Osteocyte (in vitro differentiated cells): ENCODE measurements at regions not wholly inside any gene's neighbourhood (a gene's known extent, or its start where the extent isn't known, plus 50 kb on each side); places are given as distances from the start of the nearest gene placed in this dataset.

Source experiments
- DNase-seq: peaks from one replicate; pipeline ENCODE4 v3.0.0; 2021; ENCODE audit warnings: mixed read lengths; ENCODE audit not compliant: unreplicated experiment; ENCODE audit errors: extremely low spot score
- H3K27ac Mint-ChIP-seq: one replicate; pipeline ENCODE4 v1.8.0; 2021; ENCODE audit warnings: mild to moderate bottlenecking, mixed read lengths; ENCODE audit not compliant: unreplicated experiment
- H3K27me3 Mint-ChIP-seq: one replicate; pipeline ENCODE4 v1.8.0; 2021; ENCODE audit warnings: mixed read lengths; ENCODE audit not compliant: unreplicated experiment
- H3K36me3 Mint-ChIP-seq: one replicate; pipeline ENCODE4 v1.8.0; 2021; ENCODE audit warnings: mixed read lengths; ENCODE audit not compliant: unreplicated experiment
- H3K4me1 Mint-ChIP-seq: one replicate; pipeline ENCODE4 v1.8.0; 2021; ENCODE audit warnings: mixed read lengths; ENCODE audit not compliant: unreplicated experiment
- H3K4me3 Mint-ChIP-seq: one replicate; pipeline ENCODE4 v1.8.0; 2021; ENCODE audit warnings: mild to moderate bottlenecking, moderate library complexity, mixed read lengths; ENCODE audit not compliant: unreplicated experiment
- H3K9me3 Mint-ChIP-seq: one replicate; pipeline ENCODE4 v1.8.0; 2021; ENCODE audit warnings: mixed read lengths; ENCODE audit not compliant: unreplicated experiment
- TF ChIP-seq, protein P1 (sequence below): fragments of 200-600 bp; sonication (generic); IDR thresholded peaks from 2 replicates; pipeline ENCODE4 v1.5.0; 2021; ENCODE audit warnings: antibody characterized with exemption, mild to moderate bottlenecking, moderate library complexity

- Mint-ChIP-seq H3K27ac (no peak overlapping the region), H3K4me3 (no peak overlapping the region), H3K36me3 (no peaks in the 10 kb centered on the region), H3K9me3 (no peaks in the 10 kb centered on the region), H3K4me1 (no peaks in the 10 kb centered on the region), H3K27me3 (peaks cover 6% of the 10 kb centered on the region)
- DNase-seq, result no peak
- TF ChIP-seq, protein P1, sequence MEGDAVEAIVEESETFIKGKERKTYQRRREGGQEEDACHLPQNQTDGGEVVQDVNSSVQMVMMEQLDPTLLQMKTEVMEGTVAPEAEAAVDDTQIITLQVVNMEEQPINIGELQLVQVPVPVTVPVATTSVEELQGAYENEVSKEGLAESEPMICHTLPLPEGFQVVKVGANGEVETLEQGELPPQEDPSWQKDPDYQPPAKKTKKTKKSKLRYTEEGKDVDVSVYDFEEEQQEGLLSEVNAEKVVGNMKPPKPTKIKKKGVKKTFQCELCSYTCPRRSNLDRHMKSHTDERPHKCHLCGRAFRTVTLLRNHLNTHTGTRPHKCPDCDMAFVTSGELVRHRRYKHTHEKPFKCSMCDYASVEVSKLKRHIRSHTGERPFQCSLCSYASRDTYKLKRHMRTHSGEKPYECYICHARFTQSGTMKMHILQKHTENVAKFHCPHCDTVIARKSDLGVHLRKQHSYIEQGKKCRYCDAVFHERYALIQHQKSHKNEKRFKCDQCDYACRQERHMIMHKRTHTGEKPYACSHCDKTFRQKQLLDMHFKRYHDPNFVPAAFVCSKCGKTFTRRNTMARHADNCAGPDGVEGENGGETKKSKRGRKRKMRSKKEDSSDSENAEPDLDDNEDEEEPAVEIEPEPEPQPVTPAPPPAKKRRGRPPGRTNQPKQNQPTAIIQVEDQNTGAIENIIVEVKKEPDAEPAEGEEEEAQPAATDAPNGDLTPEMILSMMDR, result no peak
Measured at GRCh38 chr6:166716910-166717617, 90.0 kb upstream of the RPS6KA2 start.

- DNase-seq, result no peak
- Mint-ChIP-seq H3K4me1 (no peaks in the 10 kb centered on the region), H3K27me3 (peaks cover 6% of the 10 kb centered on the region), H3K9me3 (peaks cover 7% of the 10 kb centered on the region), H3K27ac (no peak overlapping the region), H3K36me3 (no peaks in the 10 kb centered on the region), H3K4me3 (no peak overlapping the region)
- TF ChIP-seq, protein P1, result no peak
Measured at GRCh38 chr6:166715992-166716391, 88.9 kb upstream of the RPS6KA2 start.

DNA sequence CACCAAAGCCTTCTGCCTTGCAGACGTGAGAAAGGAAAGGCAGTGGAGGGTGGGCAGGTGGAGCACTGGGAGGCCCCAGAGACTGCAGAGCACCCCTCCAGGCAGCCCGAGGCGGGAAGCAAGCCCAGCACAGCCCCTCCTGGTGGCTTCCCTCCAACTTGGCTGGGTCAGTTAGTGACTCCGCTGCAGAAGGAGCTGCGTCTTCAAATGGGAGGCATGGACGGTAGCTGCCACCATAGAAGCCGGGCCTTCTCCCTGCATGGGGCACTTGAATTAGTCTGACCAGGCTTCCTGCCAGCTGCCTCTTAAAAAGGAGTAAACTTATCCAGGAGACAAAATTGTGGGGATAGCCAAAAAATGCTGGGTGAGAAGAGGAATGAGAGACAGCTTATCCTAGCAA is 88.0 kb upstream of the RPS6KA2 start:
- Mint-ChIP-seq H3K27me3 (peaks cover 6% of the 10 kb centered on the region), H3K9me3 (peaks cover 7% of the 10 kb centered on the region), H3K36me3 (no peaks in the 10 kb centered on the region), H3K4me3 (no peak overlapping the region), H3K27ac (no peak overlapping the region), H3K4me1 (no peaks in the 10 kb centered on the region)
- no peak for DNase-seq
- TF ChIP-seq, protein P1, result no peak

DNA sequence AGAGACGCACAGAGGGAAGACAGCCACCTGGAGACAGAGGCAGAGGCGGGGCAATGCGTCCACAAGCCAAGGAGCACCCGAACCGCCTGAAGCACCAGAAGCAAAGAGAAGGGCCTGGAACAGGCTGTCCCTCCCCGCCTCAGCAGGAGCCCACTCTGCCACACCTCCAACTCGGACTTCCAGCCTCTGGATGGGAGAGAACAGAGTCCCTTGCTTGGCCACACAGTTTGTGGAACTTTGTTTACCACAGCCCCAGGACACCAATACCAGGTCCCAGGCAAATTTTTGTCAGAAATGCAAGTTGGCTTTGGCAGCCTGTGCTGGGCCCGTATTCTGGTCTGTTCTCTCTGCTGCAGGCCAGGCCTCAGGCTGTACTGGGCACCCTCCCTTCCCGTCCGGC is 87.5 kb upstream of the RPS6KA2 start:
- no peak overlapping the region for H3K4me3 Mint-ChIP-seq
- H3K9me3 Mint-ChIP-seq, result peaks cover 7% of the 10 kb centered on the region
- no peaks in the 10 kb centered on the region for H3K36me3 Mint-ChIP-seq
- H3K27me3 Mint-ChIP-seq, result peaks cover 6% of the 10 kb centered on the region
- DNase-seq, result no peak
- TF ChIP-seq, protein P1, result no peak
- H3K4me1 Mint-ChIP-seq, result no peaks in the 10 kb centered on the region
- no peak overlapping the region for H3K27ac Mint-ChIP-seq

- H3K4me3 Mint-ChIP-seq, result no peak overlapping the region
- TF ChIP-seq, protein P1, result no peak
- H3K9me3 Mint-ChIP-seq, result peaks cover 7% of the 10 kb centered on the region
- DNase-seq, result no peak
- peaks cover 6% of the 10 kb centered on the region for H3K27me3 Mint-ChIP-seq
- no peak overlapping the region for H3K27ac Mint-ChIP-seq
- no peaks in the 10 kb centered on the region for H3K36me3 Mint-ChIP-seq
- H3K4me1 Mint-ChIP-seq, result no peaks in the 10 kb centered on the region
Measured at GRCh38 chr6:166714187-166714510, 87.1 kb upstream of the RPS6KA2 start.
